ENCODE measurements at regions not wholly inside any gene's neighbourhood (a gene's known extent, or its start where the extent isn't known, plus 50 kb on each side); places are given as distances from the start of the nearest gene placed in this dataset.
"Not testable (repeated sequence)": the region's sequence is repeated elsewhere in the genome, so short reads cannot be mapped to it uniquely, and the experiment has no call there.

- no peak overlapping the region for H3K4me3 ChIP-seq
- no peak for TF ChIP-seq EZH2 (IDR thresholded peaks at IDR 0.05)
- no peak for TF ChIP-seq FOXP2 (optimal IDR thresholded peaks at IDR 0.05; ENCODE audit: control extremely low read depth, extremely low read length, insufficient read depth)
- no peak for TF ChIP-seq POLR2AphosphoS5 (IDR thresholded peaks at IDR 0.05; ENCODE audit: borderline replicate concordance, low read depth, low read length)
- H3K27ac ChIP-seq: no peak overlapping the region
- H3K36me3 ChIP-seq (ENCODE audit: insufficient read depth, low read length): no peaks in the 10 kb centered on the region
- DNase-seq (ENCODE audit: low read depth, low spot score): no peak
- H3K9me3 ChIP-seq (ENCODE audit: low read depth, low read length): peaks cover 6% of the 10 kb centered on the region; the same call in 1 of the 2 replicates
- no peak overlapping the region for H3K9ac ChIP-seq (ENCODE audit: insufficient read length)
These were observed 506.9 kb upstream of the NAALADL2 start for GRCh38 chr3:174352227-174352626.

- no peak for DNase-seq (ENCODE audit: low read depth, low spot score)
- H3K9me3 ChIP-seq (ENCODE audit: low read depth, low read length): 0 out of 2 replicates have a peak, but pooled peaks cover 6% of the 10 kb centered on the region
- H3K4me3 ChIP-seq: no peak overlapping the region
- H3K9ac ChIP-seq (ENCODE audit: insufficient read length): no peak overlapping the region
- TF ChIP-seq EZH2 (IDR thresholded peaks at IDR 0.05) (no peak), FOXP2 (optimal IDR thresholded peaks at IDR 0.05; ENCODE audit: control extremely low read depth, extremely low read length, insufficient read depth) (no peak), POLR2AphosphoS5 (IDR thresholded peaks at IDR 0.05; ENCODE audit: borderline replicate concordance, low read depth, low read length) (no peak)
- no peak overlapping the region for H3K27ac ChIP-seq
- H3K36me3 ChIP-seq (ENCODE audit: insufficient read depth, low read length): no peaks in the 10 kb centered on the region
These were observed 503.6 kb upstream of the NAALADL2 start for GRCh38 chr3:174355505-174355904.

GRCh38 chr3:174356596-174356995, 502.5 kb upstream of the NAALADL2 start:
- Histone ChIP-seq H3K27ac (peak overlapping the region; percentile 1; the same call in 1 of the 2 replicates), H3K9ac (ENCODE audit: insufficient read length) (no peak overlapping the region), H3K9me3 (ENCODE audit: low read depth, low read length) (0 out of 2 replicates have a peak, but pooled peaks cover 6% of the 10 kb centered on the region), H3K4me3 (no peak overlapping the region), H3K36me3 (ENCODE audit: insufficient read depth, low read length) (no peaks in the 10 kb centered on the region)
- no peak for DNase-seq (ENCODE audit: low read depth, low spot score)
- TF ChIP-seq POLR2AphosphoS5 (IDR thresholded peaks at IDR 0.05; ENCODE audit: borderline replicate concordance, low read depth, low read length) (no peak), EZH2 (IDR thresholded peaks at IDR 0.05) (no peak), FOXP2 (optimal IDR thresholded peaks at IDR 0.05; ENCODE audit: control extremely low read depth, extremely low read length, insufficient read depth) (no peak)

- H3K4me3 ChIP-seq: no peak overlapping the region
- H3K9ac ChIP-seq (ENCODE audit: insufficient read length): no peak overlapping the region
- H3K27ac ChIP-seq: no peak overlapping the region
- H3K36me3 ChIP-seq (ENCODE audit: insufficient read depth, low read length): no peaks in the 10 kb centered on the region
- DNase-seq (ENCODE audit: low read depth, low spot score): no peak
- TF ChIP-seq EZH2 (IDR thresholded peaks at IDR 0.05) (no peak), POLR2AphosphoS5 (IDR thresholded peaks at IDR 0.05; ENCODE audit: borderline replicate concordance, low read depth, low read length) (no peak), FOXP2 (optimal IDR thresholded peaks at IDR 0.05; ENCODE audit: control extremely low read depth, extremely low read length, insufficient read depth) (no peak)
- H3K9me3 ChIP-seq (ENCODE audit: low read depth, low read length): 0 out of 2 replicates have a peak, but pooled peaks cover 3% of the 10 kb centered on the region
These were observed 500.9 kb upstream of the NAALADL2 start for GRCh38 chr3:174358252-174358651.

- no peak for TF ChIP-seq EZH2 (IDR thresholded peaks at IDR 0.05)
- TF ChIP-seq FOXP2 (optimal IDR thresholded peaks at IDR 0.05; ENCODE audit: control extremely low read depth, extremely low read length, insufficient read depth): no peak
- no peak for TF ChIP-seq POLR2AphosphoS5 (IDR thresholded peaks at IDR 0.05; ENCODE audit: borderline replicate concordance, low read depth, low read length)
- DNase-seq (ENCODE audit: low read depth, low spot score): no peak
- no peaks in the 10 kb centered on the region for H3K9me3 ChIP-seq (ENCODE audit: low read depth, low read length)
- H3K9ac ChIP-seq (ENCODE audit: insufficient read length): no peak overlapping the region
- no peak overlapping the region for H3K4me3 ChIP-seq
- H3K27ac ChIP-seq: no peak overlapping the region
- no peaks in the 10 kb centered on the region for H3K36me3 ChIP-seq (ENCODE audit: insufficient read depth, low read length)
These were observed 496.6 kb upstream of the NAALADL2 start for GRCh38 chr3:174362556-174362955.

GRCh38 chr3:174363256-174363655, 495.9 kb upstream of the NAALADL2 start:
- no peak overlapping the region for H3K27ac ChIP-seq
- TF ChIP-seq FOXP2 (optimal IDR thresholded peaks at IDR 0.05; ENCODE audit: control extremely low read depth, extremely low read length, insufficient read depth) (no peak), EZH2 (IDR thresholded peaks at IDR 0.05) (no peak), POLR2AphosphoS5 (IDR thresholded peaks at IDR 0.05; ENCODE audit: borderline replicate concordance, low read depth, low read length) (no peak)
- H3K9ac ChIP-seq (ENCODE audit: insufficient read length): no peak overlapping the region
- H3K9me3 ChIP-seq (ENCODE audit: low read depth, low read length): no peaks in the 10 kb centered on the region
- H3K4me3 ChIP-seq: no peak overlapping the region
- no peak for DNase-seq (ENCODE audit: low read depth, low spot score)
- no peaks in the 10 kb centered on the region for H3K36me3 ChIP-seq (ENCODE audit: insufficient read depth, low read length)

- no peak for DNase-seq (ENCODE audit: low read depth, low spot score)
- Histone ChIP-seq H3K9me3 (ENCODE audit: low read depth, low read length) (no peaks in the 10 kb centered on the region), H3K27ac (no peak overlapping the region), H3K4me3 (no peak overlapping the region), H3K36me3 (ENCODE audit: insufficient read depth, low read length) (no peaks in the 10 kb centered on the region), H3K9ac (ENCODE audit: insufficient read length) (no peak overlapping the region)
- TF ChIP-seq POLR2AphosphoS5 (IDR thresholded peaks at IDR 0.05; ENCODE audit: borderline replicate concordance, low read depth, low read length) (no peak), EZH2 (IDR thresholded peaks at IDR 0.05) (no peak), FOXP2 (optimal IDR thresholded peaks at IDR 0.05; ENCODE audit: control extremely low read depth, extremely low read length, insufficient read depth) (no peak)
These were observed 493.3 kb upstream of the NAALADL2 start for GRCh38 chr3:174365796-174366195.

- not testable (repeated sequence) for DNase-seq (ENCODE audit: low read depth, low spot score); H3K27ac ChIP-seq; H3K9me3 ChIP-seq (ENCODE audit: low read depth, low read length); H3K9ac ChIP-seq (ENCODE audit: insufficient read length); H3K36me3 ChIP-seq (ENCODE audit: insufficient read depth, low read length); H3K4me3 ChIP-seq
These were observed 492.2 kb upstream of the NAALADL2 start for GRCh38 chr3:174366904-174367303.

- TF ChIP-seq POLR2AphosphoS5 (IDR thresholded peaks at IDR 0.05; ENCODE audit: borderline replicate concordance, low read depth, low read length) (no peak), EZH2 (IDR thresholded peaks at IDR 0.05) (no peak), FOXP2 (optimal IDR thresholded peaks at IDR 0.05; ENCODE audit: control extremely low read depth, extremely low read length, insufficient read depth) (no peak)
- Histone ChIP-seq H3K9me3 (ENCODE audit: low read depth, low read length) (no peaks in the 10 kb centered on the region; the same call in 1 of the 2 replicates), H3K9ac (ENCODE audit: insufficient read length) (no peak overlapping the region), H3K4me3 (no peak overlapping the region), H3K27ac (no peak overlapping the region), H3K36me3 (ENCODE audit: insufficient read depth, low read length) (no peaks in the 10 kb centered on the region)
- DNase-seq (ENCODE audit: low read depth, low spot score): no peak
These were observed 482.8 kb upstream of the NAALADL2 start for GRCh38 chr3:174376346-174376745.

Measured in SK-N-MC (cell line).